GM19025 (cell line): ENCODE measurements at regions not wholly inside any gene's neighbourhood (a gene's known extent, or its start where the extent isn't known, plus 50 kb on each side); places are given as distances from the start of the nearest gene placed in this dataset.

Source experiments
- ATAC-seq: cut with Tn5 transposase; IDR thresholded peaks from one replicate; pipeline ENCODE4 v1.9.1; 2021; ENCODE audit warnings: mild to moderate bottlenecking, low read depth, moderate library complexity; ENCODE audit not compliant: unreplicated experiment

DNA sequence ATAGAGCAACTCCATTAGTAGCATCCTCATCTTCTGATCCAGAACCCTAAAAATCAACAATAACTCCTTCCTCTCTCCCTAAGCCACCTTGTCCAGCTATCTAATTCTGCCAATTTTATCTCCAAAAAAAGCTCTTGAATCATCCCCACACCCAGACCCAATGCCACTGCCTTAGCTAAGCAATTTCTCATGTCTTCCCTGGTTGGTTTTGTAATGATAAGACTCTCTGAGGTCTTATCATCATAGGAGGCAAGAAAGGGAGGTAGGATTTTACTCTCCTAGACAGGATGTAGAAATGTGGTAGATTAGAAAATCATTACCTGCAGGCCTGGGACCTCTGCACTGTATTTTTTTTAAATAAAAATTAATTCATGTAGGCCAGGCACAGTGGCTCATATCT lies 283.5 kb upstream of the NEBL start:
- ATAC-seq: no peak

- ATAC-seq: no peak
These were observed 279.9 kb upstream of the NEBL start for GRCh38 chr10:21176934-21177480.

- no peak for ATAC-seq
These were observed 278.7 kb upstream of the NEBL start for GRCh38 chr10:21175797-21176196.

GRCh38 chr10:21174715-21175495 lies 277.8 kb upstream of the NEBL start:
- no peak for ATAC-seq

DNA sequence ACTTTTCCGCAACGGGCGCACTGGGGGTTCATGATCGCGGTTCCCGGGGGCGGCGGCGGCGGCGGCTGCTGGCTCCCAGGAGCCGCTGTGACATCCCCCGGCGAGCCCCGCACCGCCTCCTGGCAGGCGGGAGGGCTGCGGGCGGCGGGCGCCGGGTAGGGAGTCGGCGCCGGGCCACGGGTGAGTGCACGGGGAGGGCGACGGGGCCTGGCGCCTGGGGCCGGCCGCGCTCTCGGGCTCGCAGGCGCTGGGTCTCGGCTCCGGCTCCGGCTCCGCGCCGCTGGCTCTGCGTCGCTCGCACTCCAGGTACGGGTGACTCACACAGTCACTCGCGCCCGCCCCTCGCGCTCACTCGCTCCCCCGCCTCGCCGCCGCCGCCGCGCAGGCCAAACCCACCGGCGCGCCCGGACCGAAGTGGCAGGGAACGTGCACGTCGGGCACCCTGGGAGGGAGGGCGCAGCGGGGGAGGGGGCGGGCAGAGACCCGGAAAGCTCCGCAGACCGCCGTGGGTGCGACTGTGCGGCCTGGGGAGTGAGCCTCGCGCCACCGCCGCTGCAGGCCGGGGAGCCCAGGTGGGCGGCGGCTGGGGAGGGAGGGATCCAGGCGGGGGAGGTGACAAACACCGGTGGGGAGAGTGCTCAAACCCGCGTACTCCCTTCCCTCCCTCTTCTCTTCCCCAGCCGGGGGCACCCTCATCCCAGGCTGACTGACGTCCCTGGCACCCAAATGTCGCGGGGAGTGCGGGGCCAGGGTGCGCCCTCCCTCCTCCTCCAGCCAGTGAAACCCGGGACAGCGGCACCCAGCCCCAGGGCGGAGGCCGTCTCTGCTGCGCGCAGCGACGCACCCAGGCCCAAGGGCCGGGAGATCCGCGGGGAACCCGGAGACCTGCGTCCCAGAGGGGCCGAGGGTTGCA lies 276.9 kb upstream of the NEBL start:
- ATAC-seq: no peak

GRCh38 chr10:21172930-21173801 lies 276.1 kb upstream of the NEBL start:
- ATAC-seq: no peak

GRCh38 chr10:21172542-21172929 lies 275.4 kb upstream of the NEBL start:
- ATAC-seq: no peak

- no peak for ATAC-seq
These were observed 274.9 kb upstream of the NEBL start for GRCh38 chr10:21171936-21172541.

GRCh38 chr10:21171197-21171935 lies 274.3 kb upstream of the NEBL start:
- no peak for ATAC-seq

DNA sequence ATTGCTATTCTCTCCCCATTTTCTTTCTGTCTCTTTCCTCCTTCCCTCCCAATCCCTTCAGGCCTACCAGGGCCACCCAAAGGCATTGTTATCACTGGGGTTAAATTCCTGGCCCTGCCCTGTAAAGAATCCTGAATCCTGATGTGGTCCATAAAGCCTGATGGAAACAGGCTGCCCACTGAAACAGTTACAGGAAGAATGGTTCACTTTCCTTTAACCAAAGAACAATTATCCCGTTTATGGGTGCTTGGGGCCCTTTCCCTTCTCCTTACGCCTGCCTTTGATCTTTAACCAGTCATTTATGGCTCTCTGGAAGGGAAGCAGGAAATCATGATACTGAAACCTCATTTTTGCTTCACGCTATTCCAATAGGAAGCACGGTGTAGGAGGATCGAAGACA lies 273.1 kb upstream of the NEBL start:
- no peak for ATAC-seq

GRCh38 chr10:21169271-21169670 lies 272.2 kb upstream of the NEBL start:
- ATAC-seq: no peak

DNA sequence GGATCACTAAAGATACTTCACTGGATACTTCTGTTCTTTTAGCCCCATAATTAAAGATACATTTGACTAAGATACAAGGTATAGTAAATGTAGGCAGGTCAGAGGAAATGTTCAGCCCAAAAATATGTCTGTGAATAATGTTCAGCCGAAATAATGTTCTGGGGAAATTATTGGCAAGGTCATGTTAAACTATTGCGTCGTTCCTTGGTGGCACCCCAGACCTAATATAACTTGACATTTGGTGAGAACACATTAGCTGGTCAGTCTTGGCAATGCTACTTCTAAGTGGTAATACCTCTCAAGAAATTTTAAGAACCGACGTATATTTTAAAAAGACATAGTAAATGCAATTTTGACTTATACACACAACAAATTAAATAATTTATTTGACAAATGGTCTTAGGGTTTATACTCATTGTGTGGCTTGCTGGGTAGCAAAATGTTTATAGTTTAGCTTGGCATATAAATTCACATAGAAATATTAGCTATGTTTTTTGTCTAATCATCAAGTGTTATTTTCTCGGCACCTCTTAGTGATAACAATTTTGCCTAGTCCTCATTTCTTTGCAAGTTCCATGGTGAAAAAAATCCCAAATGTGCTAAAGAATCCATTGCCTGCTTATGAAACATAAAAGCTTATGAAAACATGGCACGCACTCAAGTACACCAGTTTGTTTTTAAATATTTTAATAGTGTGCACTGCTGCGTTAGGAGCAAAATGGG lies 270.3 kb upstream of the NEBL start:
- no peak for ATAC-seq

GRCh38 chr10:21166557-21167287 lies 269.6 kb upstream of the NEBL start:
- no peak for ATAC-seq

GRCh38 chr10:21165489-21165888 lies 268.4 kb upstream of the NEBL start:
- ATAC-seq: no peak

- no peak for ATAC-seq
These were observed 267.6 kb upstream of the NEBL start for GRCh38 chr10:21164687-21165086.

DNA sequence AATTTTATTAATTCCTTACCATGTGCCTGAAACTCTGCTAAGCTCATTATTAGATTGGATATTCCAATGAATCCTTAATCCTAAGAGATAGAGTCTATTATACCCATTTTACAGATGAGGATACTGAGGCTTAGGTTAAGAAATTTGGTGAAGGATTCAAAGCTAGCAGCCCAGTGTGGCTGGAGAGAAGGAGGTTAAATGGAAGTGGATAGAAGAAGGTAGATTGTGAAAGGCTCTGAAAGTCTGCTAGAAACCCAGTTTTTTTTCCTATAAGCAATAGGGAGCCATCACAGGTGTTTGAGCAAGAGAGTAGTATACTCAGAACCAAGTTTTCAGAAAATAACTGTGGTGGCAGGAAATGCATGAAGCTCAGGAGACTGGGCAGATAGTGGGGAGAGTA lies 265.8 kb upstream of the NEBL start:
- ATAC-seq: no peak

DNA sequence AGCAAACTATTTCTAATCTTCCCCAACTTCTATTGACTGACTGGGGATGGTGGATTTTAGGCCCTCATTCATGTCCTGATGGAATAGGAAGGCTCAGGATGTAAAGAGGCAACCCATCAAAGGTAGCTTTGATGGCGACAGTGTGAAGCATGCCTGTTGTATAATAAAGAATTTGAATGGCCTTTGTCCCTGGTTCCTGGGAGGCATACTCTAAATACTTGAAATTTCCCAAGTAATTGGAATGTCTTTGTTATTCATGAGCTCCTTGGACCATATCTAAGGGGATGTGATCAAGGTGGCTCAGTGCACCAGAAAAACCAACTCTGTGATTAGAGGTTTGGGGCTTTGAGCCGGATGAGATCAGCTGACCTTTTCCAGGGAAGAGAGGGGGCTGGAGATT lies 264.5 kb upstream of the NEBL start:
- ATAC-seq: no peak

GRCh38 chr10:21161090-21161625 lies 264.0 kb upstream of the NEBL start:
- ATAC-seq: no peak
